ENCODE measurements at regions not wholly inside any gene's neighbourhood (a gene's known extent, or its start where the extent isn't known, plus 50 kb on each side); places are given as distances from the start of the nearest gene placed in this dataset.

GRCh38 chr5:74183041-74183440, 457.5 kb downstream of the ENC1 start:
- Histone ChIP-seq H3K36me3 (ENCODE audit: control insufficient read depth in 2 of 2, extremely low read depth in 1 of 2, insufficient read depth in 2 of 2, low read length in 2 of 2) (no peaks in the 10 kb centered on the region), H3K27me3 (ENCODE audit: control insufficient read depth in 2 of 2, insufficient read depth in 2 of 2, low read length in 2 of 2) (peaks cover 0 to 4% of the 10 kb centered on the region in 2 experiments), H2AFZ (ENCODE audit: low read depth, low read length) (no peak overlapping the region), H3K9me1 (replicated peaks; ENCODE audit: control insufficient read depth, extremely low read depth, insufficient read depth, low read length) (no peaks in the 10 kb centered on the region), H3K9ac (replicated peaks; ENCODE audit: extremely low read depth, insufficient read depth, low read length) (no peak overlapping the region), H3K4me1 (ENCODE audit: control insufficient read depth, extremely low read depth, insufficient read depth, low read length) (no peaks in the 10 kb centered on the region), H3K27ac (ENCODE audit: insufficient read depth, low read depth, low read length) (no peak overlapping the region), H3K79me2 (ENCODE audit: control insufficient read depth, insufficient read depth, low read length) (no peaks in the 10 kb centered on the region), H3K4me2 (ENCODE audit: insufficient read depth, low read length) (no peak overlapping the region), H4K20me1 (replicated peaks; ENCODE audit: control insufficient read depth, extremely low read depth, insufficient read depth, low read length) (no peaks in the 10 kb centered on the region), H3K4me3 (replicated peaks in 1 of 3; ENCODE audit: insufficient read depth in 1 of 3, low read depth in 1 of 3, low read length in 3 of 3) (no peak overlapping the region), H3K9me3 (replicated peaks; ENCODE audit: control insufficient read depth, insufficient read depth, low read length) (no peaks in the 10 kb centered on the region)
- TF ChIP-seq JUN (IDR thresholded peaks at IDR 0.05; ENCODE audit: borderline replicate concordance, insufficient read depth, insufficient read length, low read depth) (no peak), MAX (IDR thresholded peaks at IDR 0.05; ENCODE audit: insufficient read depth, insufficient read length) (no peak), GATA2 (IDR thresholded peaks at IDR 0.05; ENCODE audit: insufficient read depth, insufficient read length, low read depth, low read length) (no peak), EZH2 (IDR thresholded peaks at IDR 0.05; ENCODE audit: borderline replicate concordance, low read depth, low read length, severe bottlenecking) (no peak), FOS (IDR thresholded peaks at IDR 0.05; ENCODE audit: borderline replicate concordance, insufficient read depth, low read length) (no peak), POLR2AphosphoS5 (IDR thresholded peaks at IDR 0.05; ENCODE audit: insufficient read depth, low read depth, low read length) (no peak), MYC (IDR thresholded peaks at IDR 0.05; ENCODE audit: low read depth, low read length) (no peak), CTCF (IDR thresholded peaks at IDR 0.05; ENCODE audit: extremely low read depth in 1 of 2, insufficient read depth in 1 of 2, low read depth in 1 of 2, low read length in 2 of 2) (no peak), POLR2A (IDR thresholded peaks at IDR 0.05; ENCODE audit: low read depth, low read length) (no peak)
- no peak for FAIRE-seq
- intact Hi-C loops (cut with micrococcal nuclease) = no loop called here
- ChIA-PET POLR2A (interaction anchor here (0.6 kb wide), 1 partner anchor 44 kb away, joined by 10 read pairs; no protein-coding TSS in a partner anchor), CTCF (interaction anchor here (0.7 kb wide), 1 partner anchor 387 kb away, joined by 3 read pairs; no protein-coding TSS in a partner anchor)
- BruUV-seq (replicated peaks) = no TSS peak
- dilution Hi-C loops (cut with MboI; ENCODE audit: extremely low pct_ligation_motif_present, low sequenced_read_pairs) = no loop called here
- DNase-seq (ENCODE audit: low read depth, low spot score) = no peak

Measured in endothelial cell of umbilical vein (primary cell).